Panc1 (cell line): ENCODE measurements at regions not wholly inside any gene's neighbourhood (a gene's known extent, or its start where the extent isn't known, plus 50 kb on each side); places are given as distances from the start of the nearest gene placed in this dataset.

ENCODE experiments used
- ATAC-seq: fragments of 200-7000 bp; cut with Tn5 transposase; 2 replicates; pipeline ENCODE4 v1.9.1; 2020; ENCODE audit warnings: mild to moderate bottlenecking, moderate library complexity
- BruUV-seq: library from RNA; stranded (reverse); fragments of 400-500 nt; replicated peaks from 2 replicates; lab custom pipeline; 2021; lab: Mats Ljungman, UMichigan
- CTCF ChIA-PET: fragments of 300-600 bp; sonication (Branson Sonifier 250); formaldehyde crosslinking; loops from one replicate; lab custom pipeline; 2022; ENCODE audit warnings: antibody characterized with exemption; lab: Charles Lee
- POLR2A ChIA-PET: fragments of 300-600 bp; sonication (Branson Sonifier 250); formaldehyde crosslinking; loops from one replicate; lab custom pipeline; 2022; ENCODE audit warnings: antibody characterized with exemption; lab: Charles Lee
- DNase-seq: peaks from one replicate; pipeline ENCODE4 v3.0.0-alpha.2; 2010; ENCODE audit warnings: low read depth, low spot score
- H3K27ac ChIP-seq: 2 replicates; pipeline ENCODE4 v1.5.1; 2011; ENCODE audit warnings: mild to moderate bottlenecking, low read length, inconsistent platforms
- H3K27me3 ChIP-seq: fragments of 200-500 bp; sonication (Bioruptor generic); 2 replicates; pipeline ENCODE4 v1.6.0; 2014; ENCODE audit warnings: low read length, inconsistent platforms; ENCODE audit not compliant: control insufficient read depth, insufficient read depth
- H3K36me3 ChIP-seq: fragments of 200-500 bp; sonication (Bioruptor generic); 2 replicates; pipeline ENCODE4 v1.5.1; 2014; ENCODE audit warnings: inconsistent platforms, mild to moderate bottlenecking, low read length, moderate library complexity; ENCODE audit not compliant: control insufficient read depth, insufficient read depth
- H3K4me1 ChIP-seq: 2 replicates; pipeline ENCODE4 v1.5.1; 2011; ENCODE audit warnings: inconsistent platforms, mild to moderate bottlenecking, low read length, moderate library complexity; ENCODE audit not compliant: control insufficient read depth, insufficient read depth
- H3K4me3 ChIP-seq, 2 experiments: 2 replicates each; pipeline ENCODE4 v1.5.1; 2011 to 2012; ENCODE audit warnings: low read depth in 2 of 2, low read length in 2 of 2, mild to moderate bottlenecking in 2 of 2, inconsistent platforms in 1 of 2, moderate library complexity in 1 of 2
- H3K9me3 ChIP-seq: fragments of 200-500 bp; sonication (Bioruptor generic); 2 replicates; pipeline ENCODE4 v1.5.1; 2014; ENCODE audit warnings: low read depth, mild to moderate bottlenecking, inconsistent platforms, low read length, moderate library complexity; ENCODE audit not compliant: control insufficient read depth, insufficient read depth
- CTCF ChIP-seq: fragments of 450-650 bp; IDR thresholded peaks from 2 replicates; pipeline ENCODE4 v1.5.1; 2017; ENCODE audit warnings: mild to moderate bottlenecking
- POLR2AphosphoS5 ChIP-seq: IDR thresholded peaks from 2 replicates; pipeline ENCODE4 v1.6.1; 2012; ENCODE audit warnings: mild to moderate bottlenecking, low read depth, low read length, moderate library complexity
- REST ChIP-seq, 2 experiments: IDR thresholded peaks; 2 replicates each; pipeline ENCODE4 v1.6.1; 2011 to 2012; ENCODE audit warnings: low read depth in 2 of 2, control low read depth in 1 of 2, low read length in 1 of 2, mild to moderate bottlenecking in 1 of 2, moderate library complexity in 1 of 2; ENCODE audit not compliant: insufficient read depth in 1 of 2
- SIN3A ChIP-seq: IDR thresholded peaks from 2 replicates; pipeline ENCODE4 v1.6.1; 2012; ENCODE audit warnings: low read depth, mild to moderate bottlenecking, low read length, moderate library complexity, borderline replicate concordance; ENCODE audit not compliant: insufficient read depth
- TCF7L2 ChIP-seq: IDR thresholded peaks from 2 replicates; pipeline ENCODE4 v1.6.1; 2011; ENCODE audit warnings: mild to moderate bottlenecking, low read depth, low read length, inconsistent platforms
- in situ Hi-C: cut with HindIII; loops from 2 replicates; pipeline ENCODE4 v1.10.0; 2016; ENCODE audit warnings: low sequenced_read_pairs, low pct_unique_long_range_greater_than_20kb
- intact Hi-C: fragments of 100-400 bp; cut with micrococcal nuclease; formaldehyde crosslinking; loops from one replicate; pipeline ENCODE4 v1.10.0; 2022; ENCODE audit not compliant: unreplicated experiment

- BruUV-seq = no TSS peak
- in situ Hi-C loops = no loop called here
- Histone ChIP-seq H3K4me1 (no peaks in the 10 kb centered on the region), H3K36me3 (no peaks in the 10 kb centered on the region), H3K4me3 (no peak overlapping the region), H3K9me3 (no peaks in the 10 kb centered on the region), H3K27ac (no peak overlapping the region), H3K27me3 (no peaks in the 10 kb centered on the region)
- intact Hi-C loops = no loop called here
- DNase-seq (no peak), ATAC-seq (no peak)
- ChIA-PET CTCF (no interaction called here), POLR2A (no interaction called here)
- TF ChIP-seq POLR2AphosphoS5 = no peak
Observed at GRCh38 chr13:50679321-50679720, 164.2 kb downstream of the DLEU7 start.

GRCh38 chr13:50682002-50682401 is 161.5 kb downstream of the DLEU7 start:
- POLR2A ChIA-PET = no interaction called here
- in situ Hi-C loops (no loop called here), intact Hi-C loops (no loop called here)
- Histone ChIP-seq H3K27ac (no peak overlapping the region), H3K9me3 (no peaks in the 10 kb centered on the region), H3K36me3 (no peaks in the 10 kb centered on the region), H3K27me3 (no peaks in the 10 kb centered on the region), H3K4me3 (no peak overlapping the region), H3K4me1 (no peaks in the 10 kb centered on the region; the same call in 1 of the 2 replicates)
- DNase-seq (no peak), ATAC-seq (no peak)
- TF ChIP-seq TCF7L2 = no peak
- no peak for TF ChIP-seq REST (IDR thresholded peaks at IDR 0.05; ENCODE audit: insufficient read depth in 1 of 2, low read depth in 2 of 2, low read length in 1 of 2)
- TF ChIP-seq CTCF = no peak
- TF ChIP-seq SIN3A = no peak
- no peak for TF ChIP-seq POLR2AphosphoS5
- no TSS peak for BruUV-seq
- CTCF ChIA-PET = no interaction called here

- no peak overlapping the region for H3K4me3 ChIP-seq
- H3K27me3 ChIP-seq = no peaks in the 10 kb centered on the region
- in situ Hi-C loops = no loop called here
- intact Hi-C loops = no loop called here
- DNase-seq = no peak
- TF ChIP-seq TCF7L2 = no peak
- no peak for TF ChIP-seq POLR2AphosphoS5
- no peak for TF ChIP-seq REST (IDR thresholded peaks at IDR 0.05; ENCODE audit: insufficient read depth in 1 of 2, low read depth in 2 of 2, low read length in 1 of 2)
- TF ChIP-seq CTCF = no peak
- no peak for TF ChIP-seq SIN3A
- no TSS peak for BruUV-seq
- H3K4me1 ChIP-seq = no peaks in the 10 kb centered on the region; the same call in 1 of the 2 replicates
- POLR2A ChIA-PET = no interaction called here
- no peak overlapping the region for H3K27ac ChIP-seq
- no peak for ATAC-seq
- CTCF ChIA-PET = no interaction called here
- no peaks in the 10 kb centered on the region for H3K9me3 ChIP-seq
- H3K36me3 ChIP-seq = no peaks in the 10 kb centered on the region
Observed at GRCh38 chr13:50682966-50683365, 160.5 kb downstream of the DLEU7 start.
